Naive thymus-derived CD4-positive, alpha-beta T cell (primary cell): ENCODE measurements at regions not wholly inside any gene's neighbourhood (a gene's known extent, or its start where the extent isn't known, plus 50 kb on each side); places are given as distances from the start of the nearest gene placed in this dataset.

Experiments
- ATAC-seq: fragments of 150-1000 bp; cut with Tn5 transposase; 2 replicates; pipeline ENCODE4 v1.10.0; 2021; ENCODE audit warnings: mild to moderate bottlenecking, moderate library complexity
- CTCF ChIA-PET: fragments of 350-600 bp; sonication (Branson Sonifier 250); formaldehyde crosslinking; loops from one replicate; lab custom pipeline; 2021; ENCODE audit warnings: antibody characterized with exemption; lab: Charles Lee
- POLR2A ChIA-PET: fragments of 350-600 bp; sonication (Branson Sonifier 250); formaldehyde crosslinking; loops from one replicate; lab custom pipeline; 2021; ENCODE audit warnings: antibody characterized with exemption, inconsistent platforms; lab: Charles Lee
- DNase-seq, 9 donors: peaks; one replicate each; pipeline versions ENCODE4 v3.0.0 to v3.0.0-alpha.2; 2020 to 2022; ENCODE audit warnings: mixed read lengths in 1 of 9
- H3K27ac ChIP-seq: one replicate; pipeline ENCODE4 v1.7.0; 2013; ENCODE audit warnings: mild to moderate bottlenecking, low read depth, low read length, moderate library complexity
- H3K27me3 ChIP-seq, 2 donors: one replicate each; pipeline ENCODE4 v1.7.0; 2013; ENCODE audit warnings: low read length in 2 of 2, mild to moderate bottlenecking in 2 of 2, moderate library complexity in 2 of 2; ENCODE audit not compliant: control insufficient read depth in 2 of 2, insufficient read depth in 2 of 2
- H3K36me3 ChIP-seq, 3 experiments: 1 replicate in 2 of 3; 2 replicates in 1 of 3; pipeline ENCODE4 v1.7.0; 2013; ENCODE audit warnings: low read length in 3 of 3, mild to moderate bottlenecking in 3 of 3, moderate library complexity in 1 of 3; ENCODE audit not compliant: insufficient read depth in 3 of 3, control insufficient read depth in 2 of 3
- H3K4me1 ChIP-seq, 2 donors: one replicate each; pipeline ENCODE4 v1.7.0; 2013; ENCODE audit warnings: low read length in 2 of 2, mild to moderate bottlenecking in 2 of 2, moderate library complexity in 1 of 2; ENCODE audit not compliant: control insufficient read depth in 2 of 2, insufficient read depth in 2 of 2
- H3K4me3 ChIP-seq: 2 replicates; pipeline ENCODE4 v1.7.0; 2013; ENCODE audit warnings: mild to moderate bottlenecking, low read length
- H3K9me3 ChIP-seq, 3 experiments: 1 replicate in 2 of 3; 2 replicates in 1 of 3; pipeline ENCODE4 v1.7.0; 2013; ENCODE audit warnings: low read length in 3 of 3; ENCODE audit not compliant: control insufficient read depth in 2 of 3
- H3K27ac Mint-ChIP-seq, 9 donors: one replicate each; pipeline ENCODE4 v1.8.0; 2020 to 2022; ENCODE audit warnings: mixed read lengths in 9 of 9, mild to moderate bottlenecking in 8 of 9, moderate library complexity in 5 of 9, inconsistent platforms in 2 of 9
- H3K27me3 Mint-ChIP-seq, 5 donors: one replicate each; pipeline ENCODE4 v1.8.0; 2021 to 2022; ENCODE audit warnings: mixed read lengths in 5 of 5, mild to moderate bottlenecking in 1 of 5
- H3K36me3 Mint-ChIP-seq, 5 donors: one replicate each; pipeline ENCODE4 v1.8.0; 2020 to 2022; ENCODE audit warnings: mixed read lengths in 5 of 5, mild to moderate bottlenecking in 3 of 5, inconsistent platforms in 1 of 5
- H3K4me1 Mint-ChIP-seq, 7 donors: one replicate each; pipeline ENCODE4 v1.8.0; 2020 to 2022; ENCODE audit warnings: mixed read lengths in 7 of 7, mild to moderate bottlenecking in 3 of 7, inconsistent platforms in 1 of 7
- H3K4me3 Mint-ChIP-seq, 10 donors: one replicate each; pipeline ENCODE4 v1.8.0; 2020 to 2022; ENCODE audit warnings: mild to moderate bottlenecking in 10 of 10, mixed read lengths in 10 of 10, moderate library complexity in 6 of 10, inconsistent platforms in 2 of 10
- H3K9me3 Mint-ChIP-seq, 11 donors: one replicate each; pipeline ENCODE4 v1.8.0; 2020 to 2022; ENCODE audit warnings: mixed read lengths in 11 of 11, mild to moderate bottlenecking in 4 of 11, inconsistent platforms in 1 of 11, moderate library complexity in 1 of 11
- intact Hi-C, 2 donors: fragments of 100-400 bp; cut with micrococcal nuclease; formaldehyde crosslinking; loops; one replicate each; pipeline ENCODE4 v1.15.1; 2023

GRCh38 chr2:138193416-138194213 lies 229.3 kb downstream of the HNMT start:
- no peaks in the 10 kb centered on the region for H3K4me1 ChIP-seq
- intact Hi-C loops: no loop called here
- H3K27me3 ChIP-seq: no peaks in the 10 kb centered on the region
- H3K9me3 ChIP-seq: no peaks in the 10 kb centered on the region
- no peak for DNase-seq
- H3K27ac Mint-ChIP-seq: no peak overlapping the region
- no peaks in the 10 kb centered on the region for H3K4me1 Mint-ChIP-seq
- peaks cover 0 to 17% (median 2%) of the 10 kb centered on the region in 11 donors for H3K9me3 Mint-ChIP-seq
- H3K27me3 Mint-ChIP-seq: peaks cover 0 to 4% (median 0%) of the 10 kb centered on the region in 5 donors
- no peaks in the 10 kb centered on the region for H3K36me3 ChIP-seq
- no peak for ATAC-seq
- no peak overlapping the region for H3K27ac ChIP-seq
- no peak overlapping the region for H3K4me3 Mint-ChIP-seq
- H3K4me3 ChIP-seq: no peak overlapping the region
- ChIA-PET CTCF (no interaction called here), POLR2A (no interaction called here)
- no peaks in the 10 kb centered on the region for H3K36me3 Mint-ChIP-seq

- Histone ChIP-seq H3K4me1 (no peaks in the 10 kb centered on the region), H3K36me3 (no peaks in the 10 kb centered on the region), H3K4me3 (no peak overlapping the region), H3K9me3 (no peaks in the 10 kb centered on the region), H3K27me3 (peaks cover 0 to 2% of the 10 kb centered on the region in 2 donors), H3K27ac (no peak overlapping the region)
- intact Hi-C loops: no loop called here
- DNase-seq (no peak), ATAC-seq (no peak)
- Mint-ChIP-seq H3K27ac (no peak overlapping the region), H3K9me3 (peaks cover 2 to 40% (median 11%) of the 10 kb centered on the region in 11 donors), H3K4me1 (no peaks in the 10 kb centered on the region), H3K27me3 (peaks cover 0 to 4% (median 0%) of the 10 kb centered on the region in 5 donors), H3K36me3 (no peaks in the 10 kb centered on the region), H3K4me3 (no peak overlapping the region)
- CTCF ChIA-PET: no interaction called here
- POLR2A ChIA-PET: no interaction called here
Measured at GRCh38 chr2:138201286-138201685, 237.0 kb downstream of the HNMT start.

- H3K36me3 Mint-ChIP-seq: no peaks in the 10 kb centered on the region
- POLR2A ChIA-PET: no interaction called here
- intact Hi-C loops: no loop called here
Measured at GRCh38 chr2:138202762-138203161, 238.5 kb downstream of the HNMT start.

DNA sequence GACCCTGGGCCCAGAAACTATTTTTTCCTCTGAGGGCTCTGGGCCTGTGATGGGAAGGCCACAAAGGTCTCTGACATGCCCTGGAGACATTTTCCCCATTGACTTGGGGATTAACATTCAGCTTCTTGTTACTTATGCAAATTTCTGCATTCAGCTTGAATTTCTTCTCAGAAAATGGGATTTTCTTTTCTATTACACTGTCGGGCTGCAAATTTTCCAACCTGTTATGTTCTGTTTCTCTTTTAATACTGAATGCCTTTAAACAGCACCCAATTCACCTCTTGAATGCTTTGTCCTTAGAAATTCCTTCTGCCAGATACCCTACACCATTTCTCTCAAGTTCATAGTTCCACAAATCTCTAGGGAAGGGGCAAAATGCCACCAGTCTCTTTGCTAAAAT lies 241.0 kb downstream of the HNMT start:
- Mint-ChIP-seq H3K27ac (no peak overlapping the region), H3K36me3 (no peaks in the 10 kb centered on the region), H3K9me3 (peaks cover 2 to 33% (median 11%) of the 10 kb centered on the region in 11 donors), H3K4me1 (no peaks in the 10 kb centered on the region), H3K4me3 (no peak overlapping the region), H3K27me3 (no peaks in the 10 kb centered on the region)
- Histone ChIP-seq H3K27ac (no peak overlapping the region), H3K27me3 (peaks cover 0 to under 1% of the 10 kb centered on the region in 2 donors), H3K4me3 (no peak overlapping the region), H3K36me3 (no peaks in the 10 kb centered on the region), H3K9me3 (no peaks in the 10 kb centered on the region), H3K4me1 (no peaks in the 10 kb centered on the region)
- ATAC-seq (no peak), DNase-seq (no peak)
- ChIA-PET POLR2A (no interaction called here), CTCF (no interaction called here)
- intact Hi-C loops: no loop called here

More at GRCh38 chr2:138202762-138203161, 238.5 kb downstream of the HNMT start:
- H3K4me3 ChIP-seq: no peak overlapping the region
- no peaks in the 10 kb centered on the region for H3K36me3 ChIP-seq
- DNase-seq (no peak), ATAC-seq (no peak)
- peaks cover 2 to 33% (median 11%) of the 10 kb centered on the region in 11 donors for H3K9me3 Mint-ChIP-seq
- no peaks in the 10 kb centered on the region for H3K27me3 Mint-ChIP-seq
- CTCF ChIA-PET: no interaction called here
- H3K9me3 ChIP-seq: no peaks in the 10 kb centered on the region
- H3K4me3 Mint-ChIP-seq: no peak overlapping the region
- no peaks in the 10 kb centered on the region for H3K4me1 ChIP-seq
- no peaks in the 10 kb centered on the region for H3K4me1 Mint-ChIP-seq
- H3K27ac ChIP-seq: no peak overlapping the region
- H3K27ac Mint-ChIP-seq: no peak overlapping the region
- peaks cover 0 to 2% of the 10 kb centered on the region in 2 donors for H3K27me3 ChIP-seq

DNA sequence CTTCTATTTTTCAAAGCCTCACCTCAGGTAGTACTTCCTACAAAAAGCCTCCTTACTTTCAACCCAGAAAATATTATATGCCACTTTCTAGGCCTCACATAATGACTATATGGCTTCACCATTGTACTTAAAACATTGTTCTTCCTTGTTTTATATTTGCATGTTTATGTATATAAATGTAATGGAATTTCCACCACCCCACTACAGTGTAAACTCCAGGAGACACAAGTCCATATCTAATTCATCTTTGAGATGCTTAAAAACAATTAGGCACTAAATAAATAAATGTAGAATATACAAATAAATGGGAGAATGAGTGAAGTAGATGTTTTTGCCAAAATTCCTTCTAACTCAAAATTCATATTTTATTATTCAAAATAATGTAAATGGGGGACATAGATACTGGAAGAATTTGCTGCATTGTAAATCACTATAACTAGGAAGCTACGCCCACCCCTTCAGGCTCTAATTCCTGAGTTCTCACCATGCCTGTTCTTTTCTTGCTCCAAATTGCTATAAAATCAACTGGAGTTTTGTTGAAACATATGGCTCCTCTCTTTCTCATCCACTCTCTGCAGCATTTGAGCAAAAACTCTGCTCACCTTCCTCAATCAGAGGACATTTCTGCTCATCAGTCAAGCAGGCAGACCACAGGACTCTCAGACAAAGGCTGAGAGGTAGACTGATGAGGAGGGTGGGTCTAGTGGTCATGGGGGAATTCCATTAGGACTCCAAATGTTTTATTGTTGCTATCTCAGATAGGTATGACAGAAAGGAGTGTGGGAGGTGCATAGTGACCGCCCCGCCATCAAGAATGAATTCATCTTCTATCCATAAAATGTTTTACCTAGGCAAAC lies 243.0 kb downstream of the HNMT start:
- Mint-ChIP-seq H3K27ac (no peak overlapping the region), H3K36me3 (no peaks in the 10 kb centered on the region), H3K27me3 (peaks cover 0 to under 1% (median 0%) of the 10 kb centered on the region in 5 donors), H3K4me3 (no peak overlapping the region), H3K4me1 (no peaks in the 10 kb centered on the region), H3K9me3 (peaks cover 2 to 24% (median 11%) of the 10 kb centered on the region in 11 donors)
- ChIA-PET CTCF (no interaction called here), POLR2A (no interaction called here)
- Histone ChIP-seq H3K36me3 (no peaks in the 10 kb centered on the region), H3K27ac (no peak overlapping the region), H3K4me3 (no peak overlapping the region), H3K27me3 (no peaks in the 10 kb centered on the region), H3K4me1 (no peaks in the 10 kb centered on the region), H3K9me3 (no peaks in the 10 kb centered on the region)
- DNase-seq: no peak
- intact Hi-C loops: no loop called here
- ATAC-seq: no peak

GRCh38 chr2:138209009-138209408 lies 244.7 kb downstream of the HNMT start:
- H3K9me3 Mint-ChIP-seq: peaks cover 0 to 18% (median 11%) of the 10 kb centered on the region in 11 donors
- Histone ChIP-seq H3K4me1 (no peaks in the 10 kb centered on the region), H3K27me3 (no peaks in the 10 kb centered on the region), H3K9me3 (no peaks in the 10 kb centered on the region), H3K4me3 (no peak overlapping the region), H3K27ac (no peak overlapping the region), H3K36me3 (no peaks in the 10 kb centered on the region)
- intact Hi-C loops: no loop called here
- ChIA-PET CTCF (no interaction called here), POLR2A (no interaction called here)
- H3K4me1 Mint-ChIP-seq: peaks cover 0 to 6% (median 0%) of the 10 kb centered on the region in 7 donors
- H3K36me3 Mint-ChIP-seq: no peaks in the 10 kb centered on the region
- DNase-seq (no peak), ATAC-seq (no peak)
- no peak overlapping the region for H3K4me3 Mint-ChIP-seq
- no peak overlapping the region for H3K27ac Mint-ChIP-seq
- H3K27me3 Mint-ChIP-seq: peaks cover 0 to 3% (median 0%) of the 10 kb centered on the region in 5 donors
